ENCODE measurements at regions not wholly inside any gene's neighbourhood (a gene's known extent, or its start where the extent isn't known, plus 50 kb on each side); places are given as distances from the start of the nearest gene placed in this dataset.

DNA sequence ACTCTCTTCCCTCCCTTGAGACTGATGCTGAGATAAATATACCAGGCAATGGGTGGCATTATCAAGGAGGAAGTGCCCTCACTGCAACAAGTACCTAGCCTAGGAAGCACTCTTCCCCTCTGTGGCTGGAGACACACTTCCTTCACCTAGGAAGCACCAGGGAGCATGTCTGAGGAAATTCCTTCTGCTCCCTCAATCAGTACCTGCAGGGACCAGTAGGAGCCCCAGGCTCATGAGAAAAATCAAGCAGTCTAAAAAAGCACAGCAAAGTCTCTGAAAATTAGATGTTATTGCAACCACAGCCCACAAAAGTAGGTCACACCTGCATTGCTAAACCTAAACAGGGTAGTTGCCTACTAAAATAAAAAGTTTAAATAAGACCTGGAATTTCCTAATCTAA lies 78.2 kb upstream of the TRPM1 start:
- TF ChIP-seq, protein P1, sequence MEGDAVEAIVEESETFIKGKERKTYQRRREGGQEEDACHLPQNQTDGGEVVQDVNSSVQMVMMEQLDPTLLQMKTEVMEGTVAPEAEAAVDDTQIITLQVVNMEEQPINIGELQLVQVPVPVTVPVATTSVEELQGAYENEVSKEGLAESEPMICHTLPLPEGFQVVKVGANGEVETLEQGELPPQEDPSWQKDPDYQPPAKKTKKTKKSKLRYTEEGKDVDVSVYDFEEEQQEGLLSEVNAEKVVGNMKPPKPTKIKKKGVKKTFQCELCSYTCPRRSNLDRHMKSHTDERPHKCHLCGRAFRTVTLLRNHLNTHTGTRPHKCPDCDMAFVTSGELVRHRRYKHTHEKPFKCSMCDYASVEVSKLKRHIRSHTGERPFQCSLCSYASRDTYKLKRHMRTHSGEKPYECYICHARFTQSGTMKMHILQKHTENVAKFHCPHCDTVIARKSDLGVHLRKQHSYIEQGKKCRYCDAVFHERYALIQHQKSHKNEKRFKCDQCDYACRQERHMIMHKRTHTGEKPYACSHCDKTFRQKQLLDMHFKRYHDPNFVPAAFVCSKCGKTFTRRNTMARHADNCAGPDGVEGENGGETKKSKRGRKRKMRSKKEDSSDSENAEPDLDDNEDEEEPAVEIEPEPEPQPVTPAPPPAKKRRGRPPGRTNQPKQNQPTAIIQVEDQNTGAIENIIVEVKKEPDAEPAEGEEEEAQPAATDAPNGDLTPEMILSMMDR (IDR thresholded peaks at IDR 0.05), result no peak
- no peak for TF ChIP-seq POLR2A (IDR thresholded peaks at IDR 0.05)

Measured in right lobe of liver (tissue), 4 donors.